Activated CD8-positive, alpha-beta memory T cell treated with anti-CD3 and anti-CD28 coated beads for 1 hour (primary cell): ENCODE measurements at regions not wholly inside any gene's neighbourhood (a gene's known extent, or its start where the extent isn't known, plus 50 kb on each side); places are given as distances from the start of the nearest gene placed in this dataset.
A peak's percentile ranks its signal among the peaks of the same experiment; 100 is the strongest.

Experiments
- DNase-seq, 2 donors: peaks; one replicate each; pipeline ENCODE4 v3.0.0-alpha.2; 2020; ENCODE audit warnings: low read depth in 1 of 2; ENCODE audit errors: extremely low read depth in 1 of 2

GRCh38 chr6:26280407-26280806 lies 84.6 kb upstream of the BTN3A2 start:
- DNase-seq, result no peak

GRCh38 chr6:26284537-26285142 lies 80.4 kb upstream of the BTN3A2 start:
- peak in 1 of 2 donors; percentile 16 for DNase-seq

- peak; percentile 83 to 90 for DNase-seq
Observed at GRCh38 chr6:26285143-26286134, 79.6 kb upstream of the BTN3A2 start.

GRCh38 chr6:26286168-26286877 lies 78.7 kb upstream of the BTN3A2 start:
- DNase-seq, result peak; percentile 46 to 52

GRCh38 chr6:26288155-26288554 lies 76.8 kb upstream of the BTN3A2 start:
- no peak for DNase-seq

- DNase-seq, result no peak
Observed at GRCh38 chr6:26290941-26291340, 74.1 kb upstream of the BTN3A2 start.

- DNase-seq, result no peak
Observed at GRCh38 chr6:26292709-26293108, 72.3 kb upstream of the BTN3A2 start.

- DNase-seq, result no peak
Observed at GRCh38 chr6:26294302-26294701, 70.7 kb upstream of the BTN3A2 start.

GRCh38 chr6:26295691-26296555 lies 69.1 kb upstream of the BTN3A2 start:
- DNase-seq, result no peak

- no peak for DNase-seq
Observed at GRCh38 chr6:26296556-26296856, 68.5 kb upstream of the BTN3A2 start.

GRCh38 chr6:26296857-26297648 lies 67.9 kb upstream of the BTN3A2 start:
- DNase-seq, result no peak

GRCh38 chr6:26299286-26300042 lies 65.5 kb upstream of the BTN3A2 start:
- no peak for DNase-seq

GRCh38 chr6:26300043-26300331 lies 65.0 kb upstream of the BTN3A2 start:
- no peak for DNase-seq

- DNase-seq, result no peak
Observed at GRCh38 chr6:26300359-26300758, 64.6 kb upstream of the BTN3A2 start.

- no peak for DNase-seq
Observed at GRCh38 chr6:26300828-26301227, 64.2 kb upstream of the BTN3A2 start.

- no peak for DNase-seq
Observed at GRCh38 chr6:26301638-26302037, 63.4 kb upstream of the BTN3A2 start.

- no peak for DNase-seq
Observed at GRCh38 chr6:26302941-26303559, 61.9 kb upstream of the BTN3A2 start.

GRCh38 chr6:26304213-26304796 lies 60.7 kb upstream of the BTN3A2 start:
- no peak for DNase-seq
